ENCODE measurements at regions not wholly inside any gene's neighbourhood (a gene's known extent, or its start where the extent isn't known, plus 50 kb on each side); places are given as distances from the start of the nearest gene placed in this dataset.

GRCh38 chr3:102484-102883 is 94.1 kb upstream of the CHL1 start:
- TF ChIP-seq CTCF (IDR thresholded peaks at IDR 0.05; ENCODE audit: low read depth, low read length) (no peak), EZH2phosphoT487 (IDR thresholded peaks at IDR 0.05; ENCODE audit: low read depth) (no peak)

All from OCI-LY3 (cell line).